Gastrocnemius medialis (tissue), 4 donors: ENCODE measurements at regions not wholly inside any gene's neighbourhood (a gene's known extent, or its start where the extent isn't known, plus 50 kb on each side); places are given as distances from the start of the nearest gene placed in this dataset.

Experiments used
- POLR2A ChIP-seq, 2 donors: fragments of 450-650 bp; IDR thresholded peaks; one replicate each; pipeline ENCODE4 v1.6.1; 2017; ENCODE audit warnings: antibody characterized with exemption in 2 of 2, mild to moderate bottlenecking in 2 of 2, moderate library complexity in 2 of 2
- TF ChIP-seq, protein P1 (sequence below), 5 experiments: fragments of 450-650 bp in 3 of 5; fragments of 200-600 bp in 2 of 5; sonication (generic) in 2 of 5; IDR thresholded peaks in 4 of 5; conservative IDR thresholded peaks in 1 of 5; 1 replicate in 4 of 5; 2 replicates in 1 of 5; pipeline ENCODE4 v1.5.1; 2016 to 2019; ENCODE audit warnings: antibody characterized with exemption in 5 of 5, mild to moderate bottlenecking in 3 of 5, moderate library complexity in 3 of 5

DNA sequence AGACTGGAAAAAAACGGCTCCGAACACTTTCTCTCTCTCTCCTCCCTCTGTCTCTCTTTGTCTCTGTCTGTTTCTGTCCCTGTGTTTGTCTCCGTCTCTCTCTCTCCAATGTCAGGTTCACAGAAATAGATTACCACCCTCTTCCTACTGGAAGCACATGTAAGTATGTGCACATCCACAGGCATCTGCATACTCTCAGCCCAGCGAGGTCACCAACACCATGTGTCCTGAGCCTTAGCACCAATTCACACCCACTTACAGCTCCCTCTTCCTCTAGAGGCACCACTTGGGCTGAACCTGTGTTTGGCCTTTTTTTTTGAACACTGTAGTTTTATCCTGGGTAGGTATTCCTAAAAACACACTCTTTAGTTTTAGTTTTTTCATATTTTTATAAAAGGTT is 130.5 kb downstream of the ETS2 start:
- TF ChIP-seq, protein P1, sequence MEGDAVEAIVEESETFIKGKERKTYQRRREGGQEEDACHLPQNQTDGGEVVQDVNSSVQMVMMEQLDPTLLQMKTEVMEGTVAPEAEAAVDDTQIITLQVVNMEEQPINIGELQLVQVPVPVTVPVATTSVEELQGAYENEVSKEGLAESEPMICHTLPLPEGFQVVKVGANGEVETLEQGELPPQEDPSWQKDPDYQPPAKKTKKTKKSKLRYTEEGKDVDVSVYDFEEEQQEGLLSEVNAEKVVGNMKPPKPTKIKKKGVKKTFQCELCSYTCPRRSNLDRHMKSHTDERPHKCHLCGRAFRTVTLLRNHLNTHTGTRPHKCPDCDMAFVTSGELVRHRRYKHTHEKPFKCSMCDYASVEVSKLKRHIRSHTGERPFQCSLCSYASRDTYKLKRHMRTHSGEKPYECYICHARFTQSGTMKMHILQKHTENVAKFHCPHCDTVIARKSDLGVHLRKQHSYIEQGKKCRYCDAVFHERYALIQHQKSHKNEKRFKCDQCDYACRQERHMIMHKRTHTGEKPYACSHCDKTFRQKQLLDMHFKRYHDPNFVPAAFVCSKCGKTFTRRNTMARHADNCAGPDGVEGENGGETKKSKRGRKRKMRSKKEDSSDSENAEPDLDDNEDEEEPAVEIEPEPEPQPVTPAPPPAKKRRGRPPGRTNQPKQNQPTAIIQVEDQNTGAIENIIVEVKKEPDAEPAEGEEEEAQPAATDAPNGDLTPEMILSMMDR (IDR thresholded peaks at IDR 0.05 in 4 of 5, conservative IDR thresholded peaks at IDR 0.05 in 1 of 5), result no peak
- TF ChIP-seq POLR2A (IDR thresholded peaks at IDR 0.05), result no peak
